Cerebellar cortex (tissue), 1 donor: ENCODE measurements at regions not wholly inside any gene's neighbourhood (a gene's known extent, or its start where the extent isn't known, plus 50 kb on each side); places are given as distances from the start of the nearest gene placed in this dataset.

Experiments
- DNase-seq: peaks from one replicate; pipeline ENCODE4 v3.0.0-alpha.2; 2015; ENCODE audit warnings: low spot score

DNA sequence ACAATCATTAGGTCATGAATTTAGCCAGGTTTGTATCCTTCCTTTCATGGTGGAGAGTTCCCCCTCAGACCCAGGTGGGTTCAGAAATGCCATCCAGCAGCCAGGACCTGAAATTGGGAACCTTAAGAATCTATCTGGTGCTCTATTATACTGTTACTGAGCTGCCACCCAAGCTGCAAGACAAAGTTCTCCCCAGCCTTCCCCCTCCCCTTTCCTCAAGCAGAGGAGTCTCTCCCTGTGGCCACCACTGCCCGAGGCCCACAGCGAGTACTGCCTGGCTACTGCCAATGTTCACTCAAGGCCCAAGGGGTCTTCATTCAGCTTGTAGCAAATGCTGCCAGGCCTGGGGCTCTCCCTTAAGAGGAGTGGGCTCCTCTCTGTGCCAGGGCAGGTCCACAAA is 133.8 kb downstream of the TMEM38B start:
- no peak for DNase-seq

DNA sequence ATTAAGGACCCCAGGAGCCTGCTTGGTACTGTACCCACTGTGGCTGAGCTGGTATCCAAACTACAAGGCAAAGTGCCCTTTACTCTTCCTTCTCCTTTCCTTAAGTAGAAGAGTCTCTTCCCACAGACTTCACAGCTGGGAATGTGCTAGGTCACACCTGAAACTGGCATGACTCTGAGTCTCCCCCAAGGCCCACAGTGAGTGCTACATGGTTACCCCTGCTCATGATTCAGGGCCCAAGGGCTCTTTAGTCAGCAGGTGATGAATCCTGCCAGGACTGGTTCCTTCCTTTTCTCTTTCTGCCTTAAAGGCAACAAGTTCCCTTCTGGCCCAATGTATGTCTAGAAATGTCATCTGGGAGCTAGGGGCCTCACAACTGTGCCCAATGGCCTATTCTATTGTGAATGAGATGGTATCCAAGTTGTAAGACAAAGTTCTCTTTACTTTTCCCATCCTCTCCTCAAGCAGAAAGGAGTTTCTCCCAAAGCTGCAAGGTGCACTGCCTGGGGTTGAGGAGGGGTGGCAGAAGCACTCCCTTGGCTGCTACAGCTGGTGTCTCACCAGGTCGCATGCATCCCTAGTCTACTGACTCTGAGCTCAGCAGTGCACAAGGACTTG is 134.4 kb downstream of the TMEM38B start:
- DNase-seq = no peak

DNA sequence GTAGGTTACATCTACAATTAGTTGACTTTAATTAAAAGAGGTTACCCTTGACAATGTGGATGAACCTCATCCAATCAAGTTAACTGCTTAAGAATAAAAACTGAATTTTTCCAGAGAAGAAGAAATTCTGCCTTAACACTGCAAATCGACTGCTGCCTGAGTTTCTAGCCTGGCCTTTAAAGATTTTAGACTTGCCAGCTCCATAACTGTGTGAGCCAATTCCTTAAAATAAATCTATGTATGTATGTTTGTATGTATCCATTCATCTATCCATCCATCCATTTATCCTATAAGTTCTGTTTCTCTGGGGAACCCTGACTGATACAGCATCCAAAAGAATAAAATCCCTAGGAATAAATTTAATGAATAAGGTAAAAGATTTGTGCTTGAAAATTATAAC is 136.1 kb downstream of the TMEM38B start:
- no peak for DNase-seq

DNA sequence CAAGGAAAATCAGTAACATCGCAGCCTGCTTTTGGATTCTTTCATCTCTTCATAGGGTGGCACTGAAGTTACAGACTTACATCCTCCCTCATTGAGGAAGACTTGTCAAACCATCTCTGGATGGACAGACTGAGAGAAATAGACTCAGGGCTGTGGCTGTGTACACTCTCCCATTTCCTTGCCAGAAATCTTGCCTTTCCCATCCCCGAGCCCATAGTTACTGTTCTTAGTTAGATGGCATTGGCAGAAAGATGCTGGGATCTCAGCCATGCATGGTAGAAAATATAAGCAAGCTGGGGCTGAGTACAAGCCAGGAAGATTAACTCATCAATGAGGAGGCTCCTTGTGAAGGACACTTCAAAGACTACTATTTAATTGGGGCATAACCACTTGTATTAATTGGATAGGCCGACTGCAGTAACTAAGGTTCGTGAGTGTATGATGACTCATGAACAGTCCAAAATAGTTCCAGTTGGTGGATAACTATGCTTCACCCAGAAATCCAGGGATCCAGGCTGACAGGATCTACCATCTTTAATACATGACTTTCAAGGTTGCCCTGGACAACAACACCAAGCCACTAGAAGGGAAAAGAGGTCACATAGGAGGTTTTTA is 137.9 kb downstream of the TMEM38B start:
- DNase-seq = no peak

DNA sequence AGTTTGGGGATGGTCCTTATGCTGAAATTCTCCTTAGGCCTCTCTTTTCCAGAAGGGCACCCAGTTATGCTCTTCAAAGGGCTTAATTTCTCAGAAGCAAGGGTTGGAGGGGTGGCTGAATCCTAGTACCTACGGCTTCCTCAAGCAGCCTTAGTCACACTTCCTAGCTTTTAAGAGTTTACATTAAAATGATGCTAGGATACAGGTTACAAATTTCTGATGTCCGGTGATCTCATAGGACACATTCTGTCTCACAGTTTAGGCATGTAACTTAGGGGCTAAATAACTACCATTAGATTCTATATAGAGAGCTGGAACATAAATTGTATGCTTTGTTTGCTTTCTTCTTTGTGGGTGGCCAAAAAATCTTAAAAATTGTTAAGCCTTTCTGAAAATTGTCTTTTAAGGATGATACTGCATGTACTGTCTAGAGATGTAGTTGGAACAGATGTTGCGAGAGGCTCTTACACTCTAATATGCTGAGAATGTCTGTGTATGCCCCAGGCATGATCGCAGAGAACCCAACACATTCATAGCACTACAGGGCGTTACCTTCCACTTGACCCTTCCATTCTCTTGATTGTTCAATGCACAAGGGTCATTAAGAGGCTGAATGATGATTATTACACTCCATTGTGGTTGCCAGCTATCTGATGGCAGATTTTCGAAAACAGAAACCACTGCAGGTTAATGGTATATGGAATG is 139.1 kb downstream of the TMEM38B start:
- no peak for DNase-seq

DNA sequence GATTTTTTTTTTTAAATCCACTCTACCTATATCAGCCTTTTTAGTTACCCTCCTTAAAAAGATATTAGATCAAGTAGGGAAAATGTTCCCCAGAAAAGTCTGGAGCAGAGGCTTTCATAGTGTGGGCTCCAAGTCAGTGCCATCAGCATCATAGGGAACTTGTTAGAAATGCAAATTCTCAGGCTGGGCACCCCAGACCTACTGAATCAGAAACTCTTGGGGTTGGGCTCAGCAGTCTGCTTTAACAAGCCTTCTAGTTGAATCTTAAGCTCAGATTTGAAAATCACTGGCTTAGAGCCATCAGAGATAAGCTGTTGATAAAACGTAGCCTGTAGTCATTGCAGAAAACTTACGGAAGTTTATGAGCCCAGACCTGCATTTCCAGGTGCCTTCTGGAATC is 140.1 kb downstream of the TMEM38B start:
- no peak for DNase-seq

DNA sequence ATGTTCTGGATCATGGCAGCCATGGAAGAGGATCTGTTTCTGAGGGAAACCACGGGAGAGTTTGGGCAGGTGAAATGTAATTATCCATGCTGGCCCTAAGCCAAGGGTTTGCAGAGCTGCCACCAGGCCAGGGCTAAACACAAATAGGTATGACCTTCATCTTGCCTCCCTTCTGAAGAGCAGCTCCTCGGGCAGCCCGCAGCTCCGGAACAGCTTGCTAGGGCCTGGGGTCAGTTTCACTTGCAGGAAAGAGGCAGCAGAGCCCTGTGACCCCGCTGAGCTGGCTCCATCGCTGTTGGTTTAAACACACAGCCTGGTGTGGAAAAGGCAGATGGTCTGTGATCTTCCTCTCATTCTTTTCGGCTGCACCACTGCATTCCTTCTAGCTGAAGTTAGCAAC is 141.4 kb downstream of the TMEM38B start:
- peak; percentile 79 for DNase-seq

DNA sequence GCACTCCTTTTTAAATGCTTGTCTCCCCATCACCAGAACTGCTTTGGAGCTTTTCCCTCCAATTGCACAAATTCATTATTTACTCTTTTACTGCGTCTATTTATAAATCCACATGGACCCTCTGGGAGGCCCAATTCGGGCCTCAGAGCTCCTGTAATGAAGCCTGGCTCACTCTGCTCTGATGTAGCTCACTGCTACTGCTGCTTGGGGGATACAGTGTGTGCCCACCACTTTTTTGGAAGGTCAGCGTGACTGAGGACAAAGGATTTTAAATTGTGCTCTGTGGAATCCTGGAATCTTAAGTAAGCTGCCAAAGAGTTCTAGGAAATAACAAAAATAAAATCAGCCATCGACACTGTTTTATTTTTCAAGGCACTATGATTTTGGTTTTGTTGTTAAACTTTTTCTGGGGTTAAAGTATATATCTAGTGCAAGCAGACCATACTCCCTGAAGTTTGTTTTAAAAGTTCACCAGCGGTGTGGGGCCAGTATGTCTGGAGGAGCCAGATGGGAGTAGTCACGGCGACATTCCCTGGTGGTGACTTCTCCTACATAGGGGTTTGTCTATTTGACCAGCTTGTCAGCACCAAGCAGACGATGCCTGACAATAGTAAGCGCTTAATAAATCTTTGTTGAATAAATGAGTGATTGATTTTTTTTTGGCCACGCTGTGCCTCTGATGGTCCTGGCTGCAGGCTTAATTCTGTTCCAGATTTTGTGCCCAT is 142.8 kb downstream of the TMEM38B start:
- DNase-seq = no peak

DNA sequence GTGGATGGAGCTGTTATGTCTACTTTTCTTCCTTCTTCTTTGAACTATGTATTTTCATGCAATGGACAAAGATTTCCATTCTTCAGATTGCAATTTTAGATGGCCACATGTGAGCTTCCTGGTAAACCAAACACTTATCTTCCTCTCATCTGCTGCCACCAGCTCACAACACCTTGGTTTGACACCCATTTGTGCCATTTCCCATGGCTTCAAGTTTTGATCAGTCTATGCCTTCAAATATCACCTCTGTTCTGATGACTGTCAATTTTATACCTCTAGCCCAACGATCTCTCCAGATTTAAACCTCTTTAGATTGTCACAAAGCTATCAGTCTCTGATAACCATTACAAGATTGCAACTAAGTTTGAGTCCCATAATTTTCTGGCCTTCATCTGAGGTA is 147.2 kb downstream of the TMEM38B start:
- DNase-seq = no peak

DNA sequence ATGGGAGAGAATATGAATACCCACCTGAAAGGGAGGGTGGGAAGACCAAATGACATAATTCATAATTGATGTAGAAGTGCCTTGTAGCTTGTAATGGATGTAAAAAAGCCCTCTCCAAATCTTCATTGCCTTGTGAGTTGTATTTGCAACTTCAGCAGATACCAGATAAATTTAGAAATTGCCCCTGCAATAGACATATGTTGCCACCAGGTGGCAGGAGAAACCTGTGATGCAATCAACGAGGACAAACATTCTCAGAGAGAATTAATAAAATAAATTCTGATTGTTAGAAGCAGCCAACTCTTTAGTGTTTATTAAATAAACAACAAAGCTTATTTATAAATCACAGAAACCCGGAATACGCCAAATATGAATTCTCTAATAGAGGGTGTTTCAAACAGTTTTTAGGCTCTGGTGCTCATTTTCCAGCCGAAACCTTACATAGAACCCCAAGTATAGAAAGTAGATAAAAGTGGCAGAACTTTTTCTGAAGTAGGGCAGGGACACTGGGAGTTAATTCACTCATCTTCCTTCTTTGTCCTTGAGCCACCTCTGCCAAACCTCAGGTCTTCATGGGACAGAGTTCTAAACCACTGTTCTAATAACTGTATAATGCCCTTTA is 147.8 kb downstream of the TMEM38B start:
- DNase-seq = peak; percentile 13

DNA sequence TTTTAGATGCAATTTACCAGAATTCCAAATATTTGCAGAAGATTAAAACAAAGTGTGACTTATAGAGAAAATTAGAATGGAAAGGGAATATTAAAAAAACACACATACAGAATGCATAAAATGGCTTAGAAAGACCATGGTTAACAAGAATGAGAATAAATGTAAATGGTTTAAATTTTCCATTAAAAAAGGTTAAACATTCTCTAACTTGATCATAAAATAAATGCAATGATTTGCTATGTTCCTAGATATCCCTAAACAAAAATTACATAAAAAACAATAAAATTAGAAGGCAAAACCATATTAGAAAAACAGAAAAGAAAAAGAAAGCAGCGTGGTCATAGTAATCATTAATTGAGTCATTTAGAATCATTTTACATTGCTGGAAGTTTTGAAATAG is 152.5 kb downstream of the TMEM38B start:
- no peak for DNase-seq

DNA sequence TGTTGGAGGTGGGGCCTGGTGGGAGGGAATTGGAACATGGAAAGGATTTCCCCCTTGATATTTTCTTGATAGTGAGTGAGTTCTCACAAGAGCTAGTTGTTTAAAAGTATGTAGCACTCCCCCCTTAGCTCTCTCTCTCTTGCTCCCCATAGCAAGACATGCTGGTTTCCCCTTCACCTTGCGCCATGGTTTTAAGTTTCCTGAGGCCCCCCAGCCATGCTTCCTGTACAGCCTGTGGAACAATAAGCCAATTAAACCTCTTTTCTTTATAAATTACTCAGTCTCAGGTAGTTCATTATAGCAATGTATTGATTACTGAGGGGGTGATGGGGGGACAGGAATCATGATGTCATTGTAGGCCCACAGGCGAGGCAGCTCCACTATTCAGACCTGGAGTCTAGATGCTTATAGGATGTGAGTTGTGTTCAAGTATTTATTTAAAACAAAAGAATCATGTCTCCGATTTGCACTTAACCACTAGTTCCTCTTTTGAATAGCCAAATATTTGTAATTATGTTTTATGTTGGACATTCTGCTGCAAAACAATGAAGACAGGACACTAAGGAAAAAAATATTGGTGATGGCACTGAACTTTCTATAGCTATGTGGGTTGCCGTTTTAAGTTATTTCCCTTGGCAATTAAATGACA is 156.6 kb downstream of the TMEM38B start:
- DNase-seq = no peak

DNA sequence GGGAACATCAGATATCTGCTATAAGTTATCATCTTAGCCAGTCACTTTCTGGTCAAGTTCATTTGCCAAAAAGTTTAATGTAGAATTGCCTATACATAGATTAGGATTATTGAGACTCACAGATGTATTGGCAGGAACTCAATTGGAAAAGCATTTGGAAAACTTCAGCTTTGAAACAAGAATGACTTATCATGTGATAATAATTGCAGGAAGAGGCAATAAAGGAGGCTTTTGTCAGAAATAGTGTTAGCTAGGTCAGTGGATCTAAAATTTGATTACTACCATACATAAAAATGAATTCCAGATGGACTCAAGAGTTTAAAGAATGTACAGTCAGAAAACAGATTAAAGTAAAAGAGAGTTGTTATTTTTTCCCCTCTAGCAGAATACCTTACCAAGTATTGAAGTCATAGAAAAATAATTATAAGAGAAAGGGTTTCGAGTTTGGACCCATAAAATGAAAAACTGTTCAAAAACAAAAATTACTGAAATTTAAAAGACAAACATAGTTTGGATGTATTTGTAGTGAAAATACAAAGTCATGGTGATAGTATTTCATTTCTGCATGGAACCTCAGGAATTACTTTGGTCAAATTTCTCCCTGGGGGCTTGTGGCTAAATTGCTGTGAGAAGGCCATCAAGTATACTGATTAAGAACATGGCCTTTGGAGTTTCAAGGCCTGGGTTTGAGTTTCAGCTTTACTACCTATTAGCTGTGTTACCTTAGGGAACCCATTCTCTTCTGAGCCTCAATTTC is 159.9 kb downstream of the TMEM38B start:
- DNase-seq = no peak

DNA sequence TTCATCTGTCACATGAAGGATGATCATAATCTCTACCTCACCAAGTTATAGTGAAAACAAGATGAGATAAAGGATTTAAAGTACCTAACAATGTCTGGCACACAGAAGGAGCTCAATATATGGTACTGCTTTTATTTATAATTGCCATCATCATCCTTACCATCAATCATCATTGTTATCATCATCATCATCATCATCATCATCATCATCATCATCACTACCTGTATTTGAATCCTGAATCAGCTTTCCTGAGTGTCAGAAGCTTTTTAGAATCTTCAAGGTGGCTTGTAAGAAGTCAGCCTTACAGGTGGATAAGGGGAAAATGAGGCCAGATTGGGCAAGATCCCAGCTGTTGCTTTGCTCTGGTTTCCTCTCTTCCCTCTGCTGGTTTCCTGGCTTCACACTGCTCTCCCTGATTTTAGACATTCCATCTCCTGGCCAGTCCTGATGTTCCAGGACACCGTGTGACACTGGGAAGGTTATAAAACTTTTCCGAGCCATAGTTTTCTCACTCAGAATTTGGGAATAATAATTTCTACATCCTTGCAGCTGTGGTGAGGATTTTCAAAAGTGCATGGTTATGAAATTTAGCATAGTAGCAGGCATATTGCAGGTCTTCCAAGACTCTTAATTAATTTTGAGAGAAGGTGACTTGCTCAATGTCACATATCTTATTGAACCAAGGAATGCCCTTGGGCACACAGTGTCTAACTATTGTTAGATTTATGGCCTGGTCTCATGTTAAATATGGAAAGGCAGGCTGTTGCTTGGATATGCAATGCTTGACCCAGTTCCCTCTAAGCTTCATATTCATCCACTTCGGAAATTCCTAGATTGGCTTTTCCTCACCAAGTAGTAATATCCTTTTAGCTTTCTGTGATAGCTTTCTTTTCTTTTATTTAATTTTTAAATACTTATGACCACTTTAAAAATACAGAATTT is 160.7 kb downstream of the TMEM38B start:
- DNase-seq = no peak

DNA sequence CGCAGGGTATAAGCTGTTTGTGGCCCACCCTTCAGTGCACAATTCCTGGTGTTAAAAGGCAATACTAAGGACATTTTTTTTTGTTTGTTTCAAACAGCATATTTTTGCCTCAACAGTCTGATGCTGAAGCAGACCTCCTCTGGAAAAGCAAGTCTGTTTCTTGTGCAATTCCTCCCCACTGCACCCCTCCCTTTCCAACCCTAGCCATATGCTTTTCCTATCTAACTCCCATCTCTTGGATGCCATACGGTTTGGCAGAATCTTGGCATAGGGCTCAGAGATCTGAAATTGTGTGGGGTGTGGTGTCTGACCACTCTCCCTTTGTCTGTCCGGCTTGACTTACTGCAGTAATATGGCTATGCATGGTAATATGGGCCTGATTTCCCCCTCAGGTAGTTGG is 161.6 kb downstream of the TMEM38B start:
- DNase-seq = no peak

DNA sequence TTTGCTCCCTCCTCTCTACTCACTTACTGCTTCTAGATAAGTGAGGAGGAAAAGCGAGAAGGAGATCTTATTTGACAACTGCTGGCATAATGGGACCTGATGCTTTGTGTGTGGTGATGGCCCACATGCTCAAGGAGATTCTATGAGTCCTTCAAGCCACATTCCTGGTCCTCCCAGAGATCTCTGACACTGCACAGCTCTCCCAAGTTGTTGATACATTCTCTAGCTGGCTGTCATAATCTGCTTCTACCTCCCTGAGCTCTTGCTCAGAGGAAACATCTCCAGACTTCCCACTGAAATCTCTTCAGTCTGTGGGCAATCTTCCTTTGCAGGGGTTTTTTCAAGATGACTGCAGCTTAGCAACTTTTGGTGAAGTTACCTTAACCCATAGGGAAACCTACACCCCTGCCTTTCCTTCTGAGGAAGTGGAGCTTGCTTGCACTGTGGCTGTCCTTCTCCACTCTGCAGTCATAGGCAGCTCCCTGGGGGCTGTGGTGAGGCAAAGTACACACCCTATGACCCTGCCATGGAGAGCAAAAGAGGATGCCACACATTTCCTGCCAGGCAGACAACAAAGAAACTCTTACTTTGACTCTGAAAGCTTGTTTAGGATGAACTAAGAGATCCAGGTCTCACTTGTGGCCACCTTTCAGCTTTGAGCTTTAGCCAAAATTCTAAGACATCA is 163.8 kb downstream of the TMEM38B start:
- no peak for DNase-seq

DNA sequence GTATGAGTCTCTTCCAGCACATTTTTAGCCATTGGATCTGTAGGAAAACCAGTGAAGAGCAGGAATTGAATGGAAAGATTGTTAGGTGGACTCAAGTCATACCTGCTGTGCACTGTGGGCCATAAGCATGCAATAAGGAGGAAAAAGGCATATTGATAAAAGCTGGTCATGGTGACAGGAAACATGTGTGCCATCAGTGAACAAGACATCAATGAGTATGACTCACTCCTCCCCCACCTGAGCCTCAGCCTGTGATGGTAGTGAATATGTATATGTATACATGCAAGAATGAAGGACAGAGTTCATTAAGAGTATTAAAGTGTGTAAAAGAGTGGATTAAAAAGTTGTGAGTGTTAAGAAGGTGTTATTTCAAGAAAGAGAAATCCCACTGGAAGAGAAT is 164.5 kb downstream of the TMEM38B start:
- no peak for DNase-seq

DNA sequence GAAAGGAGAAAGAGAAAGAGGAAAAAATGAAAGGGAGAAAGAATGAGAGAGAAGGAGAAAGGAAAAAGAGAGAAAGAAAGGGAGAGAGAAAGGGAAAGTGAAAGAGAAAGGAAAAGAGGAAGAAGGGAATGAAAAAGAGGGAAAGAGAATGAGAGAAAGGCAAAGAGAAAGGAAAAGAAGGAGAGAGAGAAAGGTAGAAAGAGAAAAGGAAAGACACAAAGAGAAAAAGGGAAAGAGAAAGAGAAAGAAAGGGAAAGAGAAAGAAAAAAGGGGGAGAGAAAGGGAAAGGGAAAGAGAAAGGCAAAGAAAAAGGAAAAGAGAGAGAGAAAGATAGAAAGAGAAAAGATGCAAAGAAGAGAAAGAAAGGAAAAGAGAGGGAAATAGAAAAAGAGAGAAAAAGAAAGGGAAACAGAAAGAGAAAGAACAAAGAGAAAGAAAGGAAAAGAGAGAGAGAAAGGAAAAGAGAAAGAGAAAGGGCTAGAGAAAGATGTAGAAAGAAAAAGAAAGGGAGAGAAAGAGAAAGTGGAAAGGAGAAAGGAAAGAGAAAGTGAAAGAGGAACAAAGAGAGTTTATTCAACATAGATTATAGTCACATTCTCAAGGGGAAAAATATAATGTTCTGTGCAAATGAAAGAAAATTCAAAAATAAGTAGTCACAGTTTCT is 165.2 kb downstream of the TMEM38B start:
- DNase-seq = no peak

DNA sequence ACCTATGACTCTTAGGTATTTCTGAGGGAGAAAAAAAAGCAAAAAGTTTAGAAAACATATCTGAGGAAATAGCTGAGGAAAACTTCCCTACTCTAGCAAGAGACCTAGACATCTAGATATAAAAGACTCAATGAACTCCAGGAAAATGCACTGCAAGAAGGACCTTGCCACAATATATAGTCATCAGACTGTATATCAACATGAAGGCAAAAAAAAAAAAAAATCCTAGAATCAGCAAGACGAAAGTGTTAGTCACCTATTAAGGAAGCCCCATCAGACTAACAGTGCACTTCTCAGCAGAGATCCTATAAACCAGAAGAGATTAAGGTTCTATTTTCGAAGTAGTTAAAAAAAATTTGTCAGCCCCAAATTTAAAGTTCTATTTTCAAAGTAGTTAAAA is 166.2 kb downstream of the TMEM38B start:
- DNase-seq = no peak
